SK-N-SH (cell line): ENCODE measurements at regions not wholly inside any gene's neighbourhood (a gene's known extent, or its start where the extent isn't known, plus 50 kb on each side); places are given as distances from the start of the nearest gene placed in this dataset.

Source experiments
- CTCF ChIA-PET: fragments of 300-600, 350-600 bp; formaldehyde crosslinking; extraction: SDS; loops from one replicate; lab custom pipeline; 2021; lab: Yijun Ruan, JAX
- POLR2A ChIA-PET: fragments of 350-600 bp; sonication (Branson Sonifier 250); formaldehyde crosslinking; extraction: SDS; loops from one replicate; lab custom pipeline; 2020; ENCODE audit warnings: antibody characterized with exemption, inconsistent platforms; lab: Yijun Ruan, JAX
- DNase-seq: peaks from one replicate; pipeline ENCODE4 v3.0.0; 2012
- H2AFZ ChIP-seq: fragments of 200-600 bp; sonication (generic); 2 replicates; pipeline ENCODE4 v1.8.1; 2016; ENCODE audit warnings: antibody characterized with exemption, mild to moderate bottlenecking, low read depth
- H3F3A ChIP-seq: fragments of 200-600 bp; sonication (generic); replicated peaks from 2 replicates; pipeline ENCODE3; 2016; ENCODE audit warnings: antibody characterized with exemption, mild to moderate bottlenecking; ENCODE audit not compliant: insufficient read depth
- H3K27ac ChIP-seq, 2 experiments: fragments of 200-500 bp in 1 of 2; fragments of 200-600 bp in 1 of 2; sonication (Bioruptor generic) in 1 of 2; sonication (generic), shearing (Covaris generic) in 1 of 2; 2 replicates each; pipeline versions ENCODE4 v1.5.1 to v1.6.1; 2014 to 2016; ENCODE audit warnings: low read depth in 2 of 2, inconsistent platforms in 1 of 2, low read length in 1 of 2, mild to moderate bottlenecking in 1 of 2, mixed read lengths in 1 of 2
- H3K27me3 ChIP-seq: fragments of 200-600 bp; sonication (generic), shearing (Covaris generic); 2 replicates; pipeline ENCODE4 v1.6.1; 2016; ENCODE audit warnings: mixed run types; ENCODE audit not compliant: insufficient read depth
- H3K36me3 ChIP-seq, 2 experiments: fragments of 200-500 bp in 1 of 2; fragments of 200-600 bp in 1 of 2; sonication (Bioruptor generic) in 1 of 2; sonication (generic) in 1 of 2; replicated peaks in 1 of 2; 2 replicates each; pipeline versions ENCODE3 to v1.5.1; 2014 to 2016; ENCODE audit warnings: low read length in 1 of 2, mild to moderate bottlenecking in 1 of 2; ENCODE audit not compliant: insufficient read depth in 2 of 2, control insufficient read depth in 1 of 2
- H3K4me1 ChIP-seq, 2 experiments: fragments of 200-500 bp in 1 of 2; fragments of 200-600 bp in 1 of 2; sonication (Bioruptor generic) in 1 of 2; sonication (generic), shearing (Covaris generic) in 1 of 2; 2 replicates each; pipeline versions ENCODE4 v1.5.1 to v1.6.1; 2014 to 2016; ENCODE audit warnings: low read depth in 1 of 2, low read length in 1 of 2, mixed run types in 1 of 2; ENCODE audit not compliant: insufficient read depth in 2 of 2, control insufficient read depth in 1 of 2
- H3K4me2 ChIP-seq: fragments of 200-600 bp; sonication (generic), shearing (Covaris generic); 2 replicates; pipeline ENCODE4 v1.6.1; 2017; ENCODE audit warnings: mixed run types
- H3K4me3 ChIP-seq, 2 experiments: fragments of 200-500 bp in 1 of 2; fragments of 200-600 bp in 1 of 2; sonication (Bioruptor generic) in 1 of 2; sonication (generic), shearing (Covaris generic) in 1 of 2; 2 replicates each; pipeline versions ENCODE4 v1.5.1 to v1.8.1; 2014 to 2016; ENCODE audit warnings: low read depth in 2 of 2, inconsistent platforms in 1 of 2, low read length in 1 of 2, mild to moderate bottlenecking in 1 of 2, mixed read lengths in 1 of 2, moderate library complexity in 1 of 2
- H3K79me2 ChIP-seq: fragments of 200-600 bp; sonication (generic); 2 replicates; pipeline ENCODE4 v1.8.1; 2017; ENCODE audit warnings: mild to moderate bottlenecking; ENCODE audit not compliant: insufficient read depth
- H3K9ac ChIP-seq: fragments of 200-600 bp; sonication (generic); 2 replicates; pipeline ENCODE4 v1.6.1; 2017; ENCODE audit warnings: mixed run types
- H3K9me2 ChIP-seq: fragments of 200-600 bp; sonication (generic); 2 replicates; pipeline ENCODE4 v1.6.1; 2017; ENCODE audit warnings: mixed run types
- H3K9me3 ChIP-seq: fragments of 200-600 bp; sonication (generic); 2 replicates; pipeline ENCODE4 v1.6.1; 2017; ENCODE audit warnings: mixed run types, mild to moderate bottlenecking, moderate library complexity
- H4K20me1 ChIP-seq: fragments of 200-600 bp; sonication (generic); 2 replicates; pipeline ENCODE4 v1.6.1; 2017; ENCODE audit warnings: mild to moderate bottlenecking, mixed run types; ENCODE audit not compliant: insufficient read depth
- CHD2 ChIP-seq: fragments of 150-350 bp; IDR thresholded peaks from 2 replicates; pipeline ENCODE4 v1.6.1; 2018; ENCODE audit warnings: low read length; ENCODE audit not compliant: partially characterized antibody
- ELF1 ChIP-seq: IDR thresholded peaks from 2 replicates; pipeline ENCODE4 v1.4.0; 2012
- EP300 ChIP-seq, 2 experiments: IDR thresholded peaks; 2 replicates each; pipeline versions ENCODE4 v1.4.0 to v1.6.1; 2012; ENCODE audit warnings: borderline replicate concordance in 1 of 2, low read depth in 1 of 2, low read length in 1 of 2
- GABPA ChIP-seq: IDR thresholded peaks from 2 replicates; pipeline ENCODE4 v1.4.0; 2012; ENCODE audit warnings: low read depth, mild to moderate bottlenecking
- JUND ChIP-seq: IDR thresholded peaks from 2 replicates; pipeline ENCODE4 v1.4.0; 2012
- MEF2A ChIP-seq: IDR thresholded peaks from 2 replicates; pipeline ENCODE4 v1.4.0; 2012; ENCODE audit warnings: low read depth, borderline replicate concordance
- NRF1 ChIP-seq: IDR thresholded peaks from 2 replicates; pipeline ENCODE4 v1.6.1; 2012; ENCODE audit warnings: low read depth, mild to moderate bottlenecking, low read length
- RAD21 ChIP-seq: IDR thresholded peaks from 2 replicates; pipeline ENCODE4 v1.6.1; 2012; ENCODE audit warnings: mild to moderate bottlenecking, low read length
- RCOR1 ChIP-seq: fragments of 150-350 bp; IDR thresholded peaks from 2 replicates; pipeline ENCODE4 v1.6.1; 2017; ENCODE audit warnings: antibody characterized with exemption, low read length
- SIN3A ChIP-seq: IDR thresholded peaks from 2 replicates; pipeline ENCODE4 v1.6.1; 2012; ENCODE audit warnings: low read depth, mild to moderate bottlenecking, low read length, moderate library complexity, borderline replicate concordance
- WGBS: methylation state at CpG from one replicate; pipeline ENCODE4 v1.1.6; 2017; ENCODE audit warnings: low lambda C conversion rate; 5-methylcytosine and 5-hydroxymethylcytosine counted together
- TF ChIP-seq, protein P1 (sequence below): fragments of 150-350 bp; IDR thresholded peaks from 2 replicates; pipeline ENCODE4 v1.6.1; 2016; ENCODE audit warnings: mild to moderate bottlenecking, low read depth, low read length
- TF ChIP-seq, protein P2 (sequence below): fragments of 150-350 bp; IDR thresholded peaks from 2 replicates; pipeline ENCODE4 v1.6.1; 2017; ENCODE audit warnings: antibody characterized with exemption, low read length, low read depth, borderline replicate concordance
- TF ChIP-seq, protein P3 (sequence below): IDR thresholded peaks from 2 replicates; pipeline ENCODE4; 2012

DNA sequence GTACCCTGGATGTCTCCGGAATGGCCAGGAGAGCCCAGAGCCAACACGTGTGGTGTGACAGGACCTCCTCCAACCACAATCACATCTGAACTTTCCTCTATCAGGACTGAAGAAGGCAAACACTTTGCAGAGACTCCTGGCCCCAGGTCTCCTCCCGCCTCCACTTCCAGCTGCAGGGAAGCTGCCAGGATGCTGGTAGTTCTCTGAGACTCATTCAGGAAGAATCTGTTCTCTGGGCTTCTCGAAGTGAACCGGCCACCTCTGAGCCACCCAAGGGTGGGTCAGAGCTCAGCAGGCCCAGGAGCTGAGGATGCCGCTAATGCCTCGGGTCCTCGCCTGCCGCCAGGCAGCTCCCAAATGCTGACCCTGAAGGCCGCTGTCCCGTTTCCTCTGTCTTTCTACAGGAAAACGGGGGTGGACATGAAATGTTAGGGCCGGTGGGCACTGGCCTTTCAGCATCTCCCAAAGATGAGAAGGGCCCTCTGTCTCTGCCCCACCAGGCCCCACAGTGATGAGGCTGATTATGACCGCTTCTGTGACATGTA lies 789.9 kb downstream of the BRD1 start (continued):
- TF ChIP-seq, protein P1, sequence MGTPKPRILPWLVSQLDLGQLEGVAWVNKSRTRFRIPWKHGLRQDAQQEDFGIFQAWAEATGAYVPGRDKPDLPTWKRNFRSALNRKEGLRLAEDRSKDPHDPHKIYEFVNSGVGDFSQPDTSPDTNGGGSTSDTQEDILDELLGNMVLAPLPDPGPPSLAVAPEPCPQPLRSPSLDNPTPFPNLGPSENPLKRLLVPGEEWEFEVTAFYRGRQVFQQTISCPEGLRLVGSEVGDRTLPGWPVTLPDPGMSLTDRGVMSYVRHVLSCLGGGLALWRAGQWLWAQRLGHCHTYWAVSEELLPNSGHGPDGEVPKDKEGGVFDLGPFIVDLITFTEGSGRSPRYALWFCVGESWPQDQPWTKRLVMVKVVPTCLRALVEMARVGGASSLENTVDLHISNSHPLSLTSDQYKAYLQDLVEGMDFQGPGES, result no peak
- TF ChIP-seq MEF2A (no peak), ELF1 (no peak), GABPA (no peak), EP300 (IDR thresholded peaks at IDR 0.05; ENCODE audit: borderline replicate concordance in 1 of 2, low read depth in 1 of 2, low read length in 1 of 2) (no peak)

DNA sequence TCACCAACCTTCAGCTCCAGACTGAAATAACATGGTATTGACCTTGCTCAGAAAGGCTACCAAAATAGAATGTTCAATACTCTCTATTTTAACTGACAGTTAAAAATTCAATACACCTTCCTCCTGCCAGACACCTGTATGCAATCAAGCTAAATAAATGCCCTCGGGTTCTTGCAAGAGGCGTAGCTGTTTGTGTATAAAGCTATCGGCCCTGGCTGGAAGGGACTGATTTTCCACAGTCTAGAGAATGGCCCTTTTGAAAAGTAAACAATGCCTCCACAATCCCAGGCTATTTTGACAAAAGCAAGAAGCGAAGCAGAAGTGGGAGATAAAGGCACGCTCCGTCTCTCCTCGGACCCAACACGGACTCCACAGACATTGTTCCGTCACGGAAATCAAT lies 791.2 kb downstream of the BRD1 start:
- DNase-seq, result no peak
- Histone ChIP-seq H3F3A (no peaks in the 10 kb centered on the region), H3K27me3 (no peaks in the 10 kb centered on the region), H3K36me3 (no peaks in the 10 kb centered on the region), H3K9me2 (no peaks in the 10 kb centered on the region), H3K4me2 (no peak overlapping the region), H3K27ac (no peak overlapping the region), H3K4me1 (peaks cover 0 to 28% of the 10 kb centered on the region in 2 experiments; a peak in 1 of 4 replicates), H3K79me2 (no peaks in the 10 kb centered on the region), H3K9ac (no peak overlapping the region), H3K4me3 (no peak overlapping the region), H4K20me1 (no peaks in the 10 kb centered on the region), H3K9me3 (no peaks in the 10 kb centered on the region), H2AFZ (no peak overlapping the region)
- 63% methylated on average over 10 of the region's 10 CpGs for WGBS
- ChIA-PET POLR2A (no interaction called here), CTCF (interaction anchor here (4.0 kb wide), 1 partner anchor 9 kb away, joined by 18 read pairs; no protein-coding TSS in a partner anchor)
- no peak for TF ChIP-seq RCOR1
- TF ChIP-seq NRF1, result no peak
- TF ChIP-seq JUND, result no peak
- no peak for TF ChIP-seq CHD2
- TF ChIP-seq, protein P2, sequence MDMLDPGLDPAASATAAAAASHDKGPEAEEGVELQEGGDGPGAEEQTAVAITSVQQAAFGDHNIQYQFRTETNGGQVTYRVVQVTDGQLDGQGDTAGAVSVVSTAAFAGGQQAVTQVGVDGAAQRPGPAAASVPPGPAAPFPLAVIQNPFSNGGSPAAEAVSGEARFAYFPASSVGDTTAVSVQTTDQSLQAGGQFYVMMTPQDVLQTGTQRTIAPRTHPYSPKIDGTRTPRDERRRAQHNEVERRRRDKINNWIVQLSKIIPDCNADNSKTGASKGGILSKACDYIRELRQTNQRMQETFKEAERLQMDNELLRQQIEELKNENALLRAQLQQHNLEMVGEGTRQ, result no peak
- no peak for TF ChIP-seq RAD21
- no peak for TF ChIP-seq SIN3A
- TF ChIP-seq, protein P3, sequence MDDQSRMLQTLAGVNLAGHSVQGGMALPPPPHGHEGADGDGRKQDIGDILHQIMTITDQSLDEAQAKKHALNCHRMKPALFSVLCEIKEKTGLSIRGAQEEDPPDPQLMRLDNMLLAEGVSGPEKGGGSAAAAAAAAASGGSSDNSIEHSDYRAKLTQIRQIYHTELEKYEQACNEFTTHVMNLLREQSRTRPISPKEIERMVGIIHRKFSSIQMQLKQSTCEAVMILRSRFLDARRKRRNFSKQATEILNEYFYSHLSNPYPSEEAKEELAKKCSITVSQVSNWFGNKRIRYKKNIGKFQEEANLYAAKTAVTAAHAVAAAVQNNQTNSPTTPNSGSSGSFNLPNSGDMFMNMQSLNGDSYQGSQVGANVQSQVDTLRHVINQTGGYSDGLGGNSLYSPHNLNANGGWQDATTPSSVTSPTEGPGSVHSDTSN, result no peak
